WTC11 (cell line): ENCODE measurements at regions not wholly inside any gene's neighbourhood (a gene's known extent, or its start where the extent isn't known, plus 50 kb on each side); places are given as distances from the start of the nearest gene placed in this dataset.

Experiments used
- ATAC-seq: fragments of 200-7000 bp; cut with Tn5 transposase; 2 replicates; pipeline ENCODE4 v1.10.0; 2021; ENCODE audit warnings: mild to moderate bottlenecking, moderate library complexity
- CTCF ChIA-PET: fragments of 300-600 bp; sonication (Branson Sonifier 250); formaldehyde crosslinking; loops from one replicate; lab custom pipeline; 2021; ENCODE audit warnings: antibody characterized with exemption; lab: Charles Lee
- POLR2A ChIA-PET: fragments of 350-600 bp; sonication (Branson Sonifier 250); formaldehyde crosslinking; loops from one replicate; lab custom pipeline; 2021; ENCODE audit warnings: antibody characterized with exemption; lab: Charles Lee
- DNase-seq: peaks from one replicate; pipeline ENCODE4 v3.0.0; 2021; ENCODE audit warnings: low spot score
- H3K27ac Mint-ChIP-seq: 2 replicates; pipeline ENCODE4 v1.8.0; 2021; ENCODE audit warnings: mixed read lengths
- H3K27me3 Mint-ChIP-seq: 2 replicates; pipeline ENCODE4 v1.8.0; 2021; ENCODE audit warnings: low read depth, mild to moderate bottlenecking, moderate library complexity, mixed read lengths
- H3K36me3 Mint-ChIP-seq: 2 replicates; pipeline ENCODE4 v1.8.0; 2021; ENCODE audit warnings: mixed read lengths
- H3K4me1 Mint-ChIP-seq: 2 replicates; pipeline ENCODE4 v1.8.0; 2022; ENCODE audit warnings: mixed read lengths
- H3K4me3 Mint-ChIP-seq: 2 replicates; pipeline ENCODE4 v1.8.0; 2021; ENCODE audit warnings: mild to moderate bottlenecking, moderate library complexity, mixed read lengths
- H3K9me3 Mint-ChIP-seq: 2 replicates; pipeline ENCODE4 v1.8.0; 2021; ENCODE audit warnings: mixed read lengths
- ATF2 ChIP-seq: sonication (generic); formaldehyde crosslinking; IDR thresholded peaks from 2 replicates; pipeline ENCODE4 v1.8.1; 2022; ENCODE audit warnings: low read depth, missing genetic modification reagents, borderline replicate concordance
- CBFB ChIP-seq: sonication (generic); formaldehyde crosslinking; IDR thresholded peaks from 2 replicates; pipeline ENCODE4 v1.8.1; 2022; ENCODE audit warnings: mild to moderate bottlenecking, low read depth, missing genetic modification reagents
- E2F4 ChIP-seq: sonication (generic); formaldehyde crosslinking; IDR thresholded peaks from 2 replicates; pipeline ENCODE4 v1.8.1; 2022; ENCODE audit warnings: low read depth, mild to moderate bottlenecking, moderate library complexity, missing genetic modification reagents, borderline replicate concordance
- ELF4 ChIP-seq: sonication (generic); formaldehyde crosslinking; IDR thresholded peaks from 2 replicates; pipeline ENCODE4 v1.8.1; 2022; ENCODE audit warnings: low read depth, mild to moderate bottlenecking, moderate library complexity, missing genetic modification reagents
- ESRRA ChIP-seq: sonication (generic); formaldehyde crosslinking; IDR thresholded peaks from 2 replicates; pipeline ENCODE4 v1.8.1; 2022; ENCODE audit warnings: mild to moderate bottlenecking, missing genetic modification reagents, borderline replicate concordance
- IRF2 ChIP-seq: sonication (generic); formaldehyde crosslinking; IDR thresholded peaks from 2 replicates; pipeline ENCODE4 v1.8.0; 2022; ENCODE audit warnings: low read depth, missing genetic modification reagents, borderline replicate concordance
- MLX ChIP-seq: sonication (generic); formaldehyde crosslinking; IDR thresholded peaks from 2 replicates; pipeline ENCODE4 v1.8.1; 2023; ENCODE audit warnings: mild to moderate bottlenecking, missing genetic modification reagents, moderate library complexity
- MYBL2 ChIP-seq: sonication (generic); formaldehyde crosslinking; IDR thresholded peaks from 2 replicates; pipeline ENCODE4 v1.8.1; 2023; ENCODE audit warnings: mild to moderate bottlenecking, moderate library complexity, missing genetic modification reagents
- NFATC4 ChIP-seq: fragments of 250-450 bp; sonication (Bioruptor Pico); IDR thresholded peaks from 2 replicates; pipeline ENCODE4 v1.9.0; 2021; ENCODE audit warnings: mild to moderate bottlenecking
- NFE2L1 ChIP-seq: sonication (generic); formaldehyde crosslinking; IDR thresholded peaks from 2 replicates; pipeline ENCODE4 v1.8.1; 2023; ENCODE audit warnings: missing genetic modification reagents
- PRRX2 ChIP-seq: fragments of 250-450 bp; sonication (Bioruptor Pico); IDR thresholded peaks from 2 replicates; pipeline ENCODE4 v1.8.0; 2021; ENCODE audit warnings: mild to moderate bottlenecking
- RELA ChIP-seq: sonication (generic); formaldehyde crosslinking; IDR thresholded peaks from 2 replicates; pipeline ENCODE4 v1.8.1; 2022; ENCODE audit warnings: missing genetic modification reagents, mild to moderate bottlenecking, borderline replicate concordance
- SMAD3 ChIP-seq: sonication (generic); formaldehyde crosslinking; IDR thresholded peaks from 2 replicates; pipeline ENCODE4 v1.8.0; 2022; ENCODE audit warnings: missing genetic modification reagents, mild to moderate bottlenecking, borderline replicate concordance
- SMAD4 ChIP-seq: sonication (generic); formaldehyde crosslinking; IDR thresholded peaks from 2 replicates; pipeline ENCODE4 v1.8.0; 2022; ENCODE audit warnings: mild to moderate bottlenecking, missing genetic modification reagents
- SP1 ChIP-seq: sonication (generic); formaldehyde crosslinking; conservative IDR thresholded peaks from 2 replicates; pipeline ENCODE4 v1.8.1; 2022; ENCODE audit warnings: missing genetic modification reagents
- USF1 ChIP-seq: sonication (generic); formaldehyde crosslinking; IDR thresholded peaks from 2 replicates; pipeline ENCODE4 v1.8.0; 2022; ENCODE audit warnings: mild to moderate bottlenecking, missing genetic modification reagents
- ZNF317 ChIP-seq: sonication (generic); formaldehyde crosslinking; IDR thresholded peaks from 2 replicates; pipeline ENCODE4 v1.8.1; 2023; ENCODE audit warnings: low read depth, mild to moderate bottlenecking, moderate library complexity, missing genetic modification reagents, borderline replicate concordance
- ZNF423 ChIP-seq: fragments of 250-450 bp; sonication (Bioruptor Pico); IDR thresholded peaks from 2 replicates; pipeline ENCODE4 v2.1.2; 2022; ENCODE audit warnings: mild to moderate bottlenecking, moderate library complexity
- TF ChIP-seq, protein P1 (sequence below): sonication (generic); formaldehyde crosslinking; IDR thresholded peaks from 2 replicates; pipeline ENCODE4 v1.8.0; 2023; ENCODE audit warnings: missing genetic modification reagents, mild to moderate bottlenecking, borderline replicate concordance

- no peaks in the 10 kb centered on the region for H3K4me1 Mint-ChIP-seq
- POLR2A ChIA-PET, result no interaction called here
- ATAC-seq (no peak), DNase-seq (no peak)
- H3K27ac Mint-ChIP-seq, result no peak overlapping the region
- H3K27me3 Mint-ChIP-seq, result no peaks in the 10 kb centered on the region
- peaks cover 2% of the 10 kb centered on the region; the same call in 1 of the 2 replicates for H3K36me3 Mint-ChIP-seq
- H3K4me3 Mint-ChIP-seq, result no peak overlapping the region
- TF ChIP-seq MLX (no peak), ZNF423 (CRISPR knock-in tag) (no peak), SMAD3 (no peak), PRRX2 (no peak), IRF2 (CRISPR knock-in tag) (no peak), MYBL2 (CRISPR knock-in tag) (no peak), ELF4 (no peak), ZNF317 (CRISPR knock-in tag) (no peak), SMAD4 (CRISPR knock-in tag) (no peak), USF1 (CRISPR knock-in tag) (no peak), NFATC4 (CRISPR knock-in tag) (no peak), NFE2L1 (no peak), ESRRA (CRISPR knock-in tag) (no peak), CBFB (CRISPR knock-in tag) (no peak), ATF2 (CRISPR knock-in tag) (no peak), E2F4 (CRISPR knock-in tag) (no peak), RELA (CRISPR knock-in tag) (no peak), SP1 (CRISPR knock-in tag) (no peak)
- TF ChIP-seq, protein P1, sequence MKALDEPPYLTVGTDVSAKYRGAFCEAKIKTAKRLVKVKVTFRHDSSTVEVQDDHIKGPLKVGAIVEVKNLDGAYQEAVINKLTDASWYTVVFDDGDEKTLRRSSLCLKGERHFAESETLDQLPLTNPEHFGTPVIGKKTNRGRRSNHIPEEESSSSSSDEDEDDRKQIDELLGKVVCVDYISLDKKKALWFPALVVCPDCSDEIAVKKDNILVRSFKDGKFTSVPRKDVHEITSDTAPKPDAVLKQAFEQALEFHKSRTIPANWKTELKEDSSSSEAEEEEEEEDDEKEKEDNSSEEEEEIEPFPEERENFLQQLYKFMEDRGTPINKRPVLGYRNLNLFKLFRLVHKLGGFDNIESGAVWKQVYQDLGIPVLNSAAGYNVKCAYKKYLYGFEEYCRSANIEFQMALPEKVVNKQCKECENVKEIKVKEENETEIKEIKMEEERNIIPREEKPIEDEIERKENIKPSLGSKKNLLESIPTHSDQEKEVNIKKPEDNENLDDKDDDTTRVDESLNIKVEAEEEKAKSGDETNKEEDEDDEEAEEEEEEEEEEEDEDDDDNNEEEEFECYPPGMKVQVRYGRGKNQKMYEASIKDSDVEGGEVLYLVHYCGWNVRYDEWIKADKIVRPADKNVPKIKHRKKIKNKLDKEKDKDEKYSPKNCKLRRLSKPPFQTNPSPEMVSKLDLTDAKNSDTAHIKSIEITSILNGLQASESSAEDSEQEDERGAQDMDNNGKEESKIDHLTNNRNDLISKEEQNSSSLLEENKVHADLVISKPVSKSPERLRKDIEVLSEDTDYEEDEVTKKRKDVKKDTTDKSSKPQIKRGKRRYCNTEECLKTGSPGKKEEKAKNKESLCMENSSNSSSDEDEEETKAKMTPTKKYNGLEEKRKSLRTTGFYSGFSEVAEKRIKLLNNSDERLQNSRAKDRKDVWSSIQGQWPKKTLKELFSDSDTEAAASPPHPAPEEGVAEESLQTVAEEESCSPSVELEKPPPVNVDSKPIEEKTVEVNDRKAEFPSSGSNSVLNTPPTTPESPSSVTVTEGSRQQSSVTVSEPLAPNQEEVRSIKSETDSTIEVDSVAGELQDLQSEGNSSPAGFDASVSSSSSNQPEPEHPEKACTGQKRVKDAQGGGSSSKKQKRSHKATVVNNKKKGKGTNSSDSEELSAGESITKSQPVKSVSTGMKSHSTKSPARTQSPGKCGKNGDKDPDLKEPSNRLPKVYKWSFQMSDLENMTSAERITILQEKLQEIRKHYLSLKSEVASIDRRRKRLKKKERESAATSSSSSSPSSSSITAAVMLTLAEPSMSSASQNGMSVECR, result no peak
- CTCF ChIA-PET, result interaction anchor here (0.7 to 1.6 kb wide), 6 partner anchors 12 to 983 kb away, joined by 3 to 10 read pairs (median 4); no protein-coding TSS in a partner anchor
- peaks cover 15% of the 10 kb centered on the region for H3K9me3 Mint-ChIP-seq
Observed at GRCh38 chr9:108467653-108468324, 388.0 kb downstream of the ACTL7B start.
